H1 (cell line): ENCODE measurements at regions not wholly inside any gene's neighbourhood (a gene's known extent, or its start where the extent isn't known, plus 50 kb on each side); places are given as distances from the start of the nearest gene placed in this dataset.

Experiments used
- CTCF ChIA-PET: fragments of 300-600 bp; sonication (Branson Sonifier 250); formaldehyde crosslinking; loops from one replicate; lab custom pipeline; 2021; ENCODE audit not compliant: partially characterized antibody; lab: Charles Lee
- POLR2A ChIA-PET: fragments of 300-600 bp; sonication (Branson Sonifier 250); formaldehyde crosslinking; loops from one replicate; lab custom pipeline; 2021; ENCODE audit warnings: inconsistent platforms; ENCODE audit not compliant: partially characterized antibody; lab: Charles Lee
- DNase-seq, 2 experiments: peaks; one replicate each; pipeline versions ENCODE4 v3.0.0 to v3.0.0-alpha.2; 2010 to 2022; ENCODE audit warnings: low spot score in 2 of 2, low read depth in 1 of 2, mixed read lengths in 1 of 2
- FAIRE-seq: peaks from 2 replicates; lab custom pipeline; 2011; peaks lifted over from hg19 to GRCh38; lab: Jason Lieb, UNC
- H2AFZ ChIP-seq: 2 replicates; pipeline ENCODE4 v1.8.1; 2012; ENCODE audit warnings: low read length, inconsistent platforms
- H2AK5ac ChIP-seq: 2 replicates; pipeline ENCODE4 v1.6.1; 2013; ENCODE audit warnings: low read depth, low read length
- H2BK120ac ChIP-seq: replicated peaks from 2 replicates; pipeline ENCODE3; 2013; ENCODE audit warnings: low read depth, low read length, inconsistent platforms
- H2BK12ac ChIP-seq: 2 replicates; pipeline ENCODE4 v1.6.1; 2013; ENCODE audit warnings: low read depth, low read length
- H2BK15ac ChIP-seq: 2 replicates; pipeline ENCODE4 v1.6.1; 2013; ENCODE audit warnings: low read length
- H2BK20ac ChIP-seq: 2 replicates; pipeline ENCODE4 v1.6.1; 2013; ENCODE audit warnings: low read length
- H2BK5ac ChIP-seq: 2 replicates; pipeline ENCODE4 v1.6.1; 2013; ENCODE audit warnings: low read depth, low read length
- H3K14ac ChIP-seq: 2 replicates; pipeline ENCODE4 v1.6.1; 2013; ENCODE audit warnings: inconsistent platforms; ENCODE audit not compliant: insufficient read length
- H3K18ac ChIP-seq: 2 replicates; pipeline ENCODE4 v1.6.1; 2013; ENCODE audit warnings: low read length; ENCODE audit errors: extremely low read depth
- H3K23ac ChIP-seq: 2 replicates; pipeline ENCODE4 v1.6.1; 2013; ENCODE audit warnings: inconsistent platforms; ENCODE audit not compliant: insufficient read length
- H3K23me2 ChIP-seq: 2 replicates; pipeline ENCODE4 v1.6.1; 2013; ENCODE audit warnings: low read depth, low read length
- H3K27ac ChIP-seq: 2 replicates; pipeline ENCODE4 v1.6.1; 2011; ENCODE audit warnings: low read depth, low read length, inconsistent platforms
- H3K27me3 ChIP-seq, 4 experiments: replicated peaks in 1 of 4; 1 replicate in 1 of 4; 2 replicates in 3 of 4; pipeline versions ENCODE4 v1.6.1 to v1.8.1; 2011 to 2013; ENCODE audit warnings: low read length in 3 of 4, mild to moderate bottlenecking in 3 of 4, inconsistent platforms in 2 of 4, mixed read lengths in 2 of 4, moderate library complexity in 1 of 4; ENCODE audit not compliant: control insufficient read depth in 3 of 4, insufficient read depth in 3 of 4; ENCODE audit errors: extremely low read depth in 1 of 4
- H3K36me3 ChIP-seq, 4 experiments: 2 replicates each; pipeline versions ENCODE4 v1.6.1 to v1.8.1; 2011 to 2013; ENCODE audit warnings: mild to moderate bottlenecking in 4 of 4, low read length in 3 of 4, moderate library complexity in 2 of 4, control low read depth in 1 of 4, inconsistent platforms in 1 of 4; ENCODE audit not compliant: insufficient read depth in 4 of 4, control insufficient read depth in 2 of 4
- H3K4ac ChIP-seq: replicated peaks from 2 replicates; pipeline ENCODE3; 2013; ENCODE audit warnings: low read length, low read depth, mixed read lengths, inconsistent platforms; ENCODE audit not compliant: insufficient read length
- H3K4me1 ChIP-seq, 4 experiments: replicated peaks in 1 of 4; 1 replicate in 1 of 4; 2 replicates in 3 of 4; pipeline versions ENCODE4 v1.6.1 to v1.8.1; 2011 to 2013; ENCODE audit warnings: low read length in 3 of 4, inconsistent platforms in 2 of 4, mixed read lengths in 1 of 4; ENCODE audit not compliant: insufficient read depth in 4 of 4, control insufficient read depth in 3 of 4
- H3K4me2 ChIP-seq, 2 experiments: 2 replicates each; pipeline versions ENCODE4 v1.6.1 to v1.8.1; 2011 to 2013; ENCODE audit warnings: low read depth in 2 of 2, low read length in 2 of 2, control low read depth in 1 of 2, inconsistent platforms in 1 of 2, mild to moderate bottlenecking in 1 of 2; ENCODE audit not compliant: insufficient read depth in 1 of 2
- H3K4me3 ChIP-seq, 4 experiments: fragments of 200-600, 300-600 bp in 1 of 4; sonication (generic), shearing (Covaris generic), sonication (Bioruptor Twin) in 1 of 4; 2 replicates each; pipeline versions ENCODE4 v1.5.1 to v1.8.1; 2011 to 2016; ENCODE audit warnings: low read length in 4 of 4, low read depth in 3 of 4, control low read depth in 2 of 4, inconsistent platforms in 2 of 4, mild to moderate bottlenecking in 2 of 4, mixed read lengths in 1 of 4, moderate library complexity in 1 of 4; ENCODE audit not compliant: insufficient read depth in 2 of 4; ENCODE audit errors: extremely low read depth in 1 of 4
- H3K56ac ChIP-seq: replicated peaks from 2 replicates; pipeline ENCODE3; 2013; ENCODE audit warnings: low read depth, mild to moderate bottlenecking, mixed read lengths, low read length, inconsistent platforms; ENCODE audit not compliant: insufficient read length
- H3K79me1 ChIP-seq: 2 replicates; pipeline ENCODE4 v1.6.1; 2013; ENCODE audit warnings: low read depth, low read length, control low read depth
- H3K79me2 ChIP-seq, 2 experiments: 2 replicates each; pipeline versions ENCODE4 v1.6.1 to v1.8.1; 2012 to 2013; ENCODE audit warnings: low read length in 2 of 2, mild to moderate bottlenecking in 2 of 2, inconsistent platforms in 1 of 2; ENCODE audit not compliant: insufficient read depth in 2 of 2, control insufficient read depth in 1 of 2
- H3K9ac ChIP-seq, 4 experiments: replicated peaks in 1 of 4; 1 replicate in 1 of 4; 2 replicates in 3 of 4; pipeline versions ENCODE4 v1.6.1 to v1.8.1; 2011 to 2013; ENCODE audit warnings: low read depth in 3 of 4, low read length in 3 of 4, control low read depth in 2 of 4, mild to moderate bottlenecking in 2 of 4, moderate library complexity in 2 of 4, inconsistent platforms in 1 of 4; ENCODE audit errors: extremely low read depth in 1 of 4
- H3K9me3 ChIP-seq, 2 experiments: 2 replicates each; pipeline versions ENCODE4 v1.6.1 to v1.8.1; 2012 to 2013; ENCODE audit warnings: mild to moderate bottlenecking in 2 of 2, moderate library complexity in 2 of 2, control low read depth in 1 of 2, inconsistent platforms in 1 of 2, low read depth in 1 of 2, low read length in 1 of 2, mixed read lengths in 1 of 2; ENCODE audit not compliant: insufficient read depth in 2 of 2
- H4K20me1 ChIP-seq, 2 experiments: replicated peaks in 1 of 2; 2 replicates each; pipeline versions ENCODE3 to v1.8.1; 2011 to 2013; ENCODE audit warnings: inconsistent platforms in 2 of 2, low read length in 2 of 2, mild to moderate bottlenecking in 1 of 2; ENCODE audit not compliant: insufficient read depth in 2 of 2, control insufficient read depth in 1 of 2
- H4K5ac ChIP-seq: 2 replicates; pipeline ENCODE4 v1.6.1; 2013; ENCODE audit warnings: low read length, low read depth, mixed read lengths, inconsistent platforms; ENCODE audit not compliant: insufficient read length
- H4K8ac ChIP-seq: 2 replicates; pipeline ENCODE4 v1.8.0; 2013; ENCODE audit warnings: mild to moderate bottlenecking, moderate library complexity, low read length, inconsistent platforms; ENCODE audit not compliant: insufficient read depth; ENCODE audit errors: extremely low read depth
- H4K91ac ChIP-seq: replicated peaks from 2 replicates; pipeline ENCODE3; 2013; ENCODE audit warnings: low read length, mixed read lengths, inconsistent platforms; ENCODE audit not compliant: insufficient read length
- ATF3 ChIP-seq: IDR thresholded peaks from 2 replicates; pipeline ENCODE4 v1.6.1; 2011; ENCODE audit warnings: low read depth, mild to moderate bottlenecking, low read length; ENCODE audit not compliant: insufficient read depth
- BCL11A ChIP-seq, 2 experiments: IDR thresholded peaks; one replicate each; pipeline ENCODE4 v1.6.1; 2011; ENCODE audit warnings: low read depth in 2 of 2, low read length in 2 of 2, mild to moderate bottlenecking in 2 of 2
- CTBP2 ChIP-seq: IDR thresholded peaks from 2 replicates; pipeline ENCODE4 v1.7.0; 2011; ENCODE audit warnings: borderline replicate concordance, mild to moderate bottlenecking, moderate library complexity, mixed read lengths, low read length; ENCODE audit not compliant: insufficient read depth, insufficient read length
- HDAC6 ChIP-seq: IDR thresholded peaks from one replicate; pipeline ENCODE4 v1.7.1; 2012; ENCODE audit warnings: low read depth, mild to moderate bottlenecking, inconsistent platforms, low read length, moderate library complexity
- KDM1A ChIP-seq: fragments of 200-600, 300-600 bp; sonication (generic); IDR thresholded peaks from 2 replicates; pipeline ENCODE4 v1.7.1; 2016; ENCODE audit warnings: mild to moderate bottlenecking, low read length, borderline replicate concordance
- MAFK ChIP-seq: IDR thresholded peaks from 2 replicates; pipeline ENCODE4 v1.6.1; 2012; ENCODE audit warnings: low read depth, mild to moderate bottlenecking, improper control_type of control experiment, low read length
- PHF8 ChIP-seq: fragments of 200-600 bp; sonication (generic); conservative IDR thresholded peaks from 2 replicates; pipeline ENCODE4 v1.7.1; 2012; ENCODE audit warnings: low read depth, mild to moderate bottlenecking, inconsistent platforms, low read length, moderate library complexity
- POLR2AphosphoS5 ChIP-seq: IDR thresholded peaks from 2 replicates; pipeline ENCODE4 v1.6.1; 2011; ENCODE audit warnings: low read depth, low read length
- RXRA ChIP-seq: IDR thresholded peaks from 2 replicates; pipeline ENCODE4 v1.6.1; 2011; ENCODE audit warnings: low read depth, mild to moderate bottlenecking, low read length, moderate library complexity; ENCODE audit not compliant: insufficient read depth
- SRF ChIP-seq: IDR thresholded peaks from 2 replicates; pipeline ENCODE4 v1.6.1; 2011; ENCODE audit warnings: mild to moderate bottlenecking, low read depth, low read length, moderate library complexity
- TAF1 ChIP-seq: IDR thresholded peaks from 2 replicates; pipeline ENCODE4 v1.6.1; 2011; ENCODE audit warnings: mild to moderate bottlenecking, low read depth, low read length
- WGBS, 2 experiments: shearing (Covaris generic) in 1 of 2; methylation state at CpG; one replicate each; pipeline versions ENCODE4 v1.1.6 to v1.1.7; 2013 to 2015; ENCODE audit warnings: low lambda C conversion rate in 2 of 2, mixed read lengths in 2 of 2, inconsistent platforms in 1 of 2, low coverage in 1 of 2, missing lambda C conversion rate in 1 of 2; ENCODE audit not compliant: insufficient replicate concordance in 2 of 2, insufficient coverage in 1 of 2, insufficient read length in 1 of 2; ENCODE audit errors: extremely low coverage in 1 of 2, missing lambda C conversion rate in 1 of 2; 5-methylcytosine and 5-hydroxymethylcytosine counted together

GRCh38 chr2:150097402-150097801 is 390.1 kb downstream of the RND3 start:
- no peak overlapping the region for H4K5ac ChIP-seq

More at GRCh38 chr2:150097402-150097801, 390.1 kb downstream of the RND3 start:
- H3K14ac ChIP-seq = no peak overlapping the region
- WGBS, 2 experiments = 95% methylated on average over 3 of the region's 3 CpGs; no CpG with 5 or more reads in 1 of the 2 experiments
- no peak overlapping the region for H3K4me2 ChIP-seq
- no peak overlapping the region for H4K91ac ChIP-seq
- no peak overlapping the region for H3K4me3 ChIP-seq
- H3K18ac ChIP-seq = no peak overlapping the region
- H3K79me1 ChIP-seq = no peaks in the 10 kb centered on the region
- TF ChIP-seq TAF1 (no peak), PHF8 (no peak), HDAC6 (no peak), CTBP2 (no peak), SRF (no peak), KDM1A (no peak), RXRA (no peak), BCL11A (IDR thresholded peaks at IDR 0.05; ENCODE audit: low read depth in 2 of 2, low read length in 2 of 2) (no peak), ATF3 (no peak), POLR2AphosphoS5 (no peak), MAFK (no peak)
- FAIRE-seq (no peak), DNase-seq (no peak)
- H2BK20ac ChIP-seq = no peak overlapping the region
- H3K9me3 ChIP-seq = no peaks in the 10 kb centered on the region
- no peak overlapping the region for H3K23ac ChIP-seq
- H3K27me3 ChIP-seq = peaks cover 0 to 1% (median 0%) of the 10 kb centered on the region in 4 experiments; a peak in 1 of 7 replicates
- ChIA-PET POLR2A (no interaction called here), CTCF (interaction anchor here (0.5 to 0.9 kb wide), 2 partner anchors 11 to 121 kb away, joined by 3 read pairs; no protein-coding TSS in a partner anchor)
- no peak overlapping the region for H2BK5ac ChIP-seq
- no peaks in the 10 kb centered on the region for H3K79me2 ChIP-seq
- H2BK120ac ChIP-seq = no peak overlapping the region
- H3K36me3 ChIP-seq = no peaks in the 10 kb centered on the region; a peak in 1 of 8 replicates
- H3K9ac ChIP-seq = no peak overlapping the region
- no peak overlapping the region for H3K56ac ChIP-seq
- H2AK5ac ChIP-seq = no peak overlapping the region
- no peak overlapping the region for H3K4ac ChIP-seq
- no peaks in the 10 kb centered on the region for H3K4me1 ChIP-seq
- no peaks in the 10 kb centered on the region for H3K23me2 ChIP-seq
- H2AFZ ChIP-seq = no peak overlapping the region
- H3K27ac ChIP-seq = no peak overlapping the region
- H4K20me1 ChIP-seq = no peaks in the 10 kb centered on the region
- H2BK12ac ChIP-seq = no peak overlapping the region
- H2BK15ac ChIP-seq = no peak overlapping the region
- no peak overlapping the region for H4K8ac ChIP-seq
